HFF-Myc (cell line): ENCODE measurements at regions not wholly inside any gene's neighbourhood (a gene's known extent, or its start where the extent isn't known, plus 50 kb on each side); places are given as distances from the start of the nearest gene placed in this dataset.

Experiments
- DNase-seq: peaks from one replicate; pipeline ENCODE4 v3.0.0-alpha.2; 2011; ENCODE audit warnings: low read depth; ENCODE audit errors: extremely low read depth
- H3K4me3 ChIP-seq: replicated peaks from 2 replicates; pipeline ENCODE4 v1.5.1; 2011; ENCODE audit warnings: low read depth, mild to moderate bottlenecking, control low read depth, low read length
- CTCF ChIP-seq: IDR thresholded peaks from 2 replicates; pipeline ENCODE4 v1.5.1; 2012; ENCODE audit warnings: mild to moderate bottlenecking, low read depth, low read length, control low read depth; ENCODE audit errors: missing control alignments

DNA sequence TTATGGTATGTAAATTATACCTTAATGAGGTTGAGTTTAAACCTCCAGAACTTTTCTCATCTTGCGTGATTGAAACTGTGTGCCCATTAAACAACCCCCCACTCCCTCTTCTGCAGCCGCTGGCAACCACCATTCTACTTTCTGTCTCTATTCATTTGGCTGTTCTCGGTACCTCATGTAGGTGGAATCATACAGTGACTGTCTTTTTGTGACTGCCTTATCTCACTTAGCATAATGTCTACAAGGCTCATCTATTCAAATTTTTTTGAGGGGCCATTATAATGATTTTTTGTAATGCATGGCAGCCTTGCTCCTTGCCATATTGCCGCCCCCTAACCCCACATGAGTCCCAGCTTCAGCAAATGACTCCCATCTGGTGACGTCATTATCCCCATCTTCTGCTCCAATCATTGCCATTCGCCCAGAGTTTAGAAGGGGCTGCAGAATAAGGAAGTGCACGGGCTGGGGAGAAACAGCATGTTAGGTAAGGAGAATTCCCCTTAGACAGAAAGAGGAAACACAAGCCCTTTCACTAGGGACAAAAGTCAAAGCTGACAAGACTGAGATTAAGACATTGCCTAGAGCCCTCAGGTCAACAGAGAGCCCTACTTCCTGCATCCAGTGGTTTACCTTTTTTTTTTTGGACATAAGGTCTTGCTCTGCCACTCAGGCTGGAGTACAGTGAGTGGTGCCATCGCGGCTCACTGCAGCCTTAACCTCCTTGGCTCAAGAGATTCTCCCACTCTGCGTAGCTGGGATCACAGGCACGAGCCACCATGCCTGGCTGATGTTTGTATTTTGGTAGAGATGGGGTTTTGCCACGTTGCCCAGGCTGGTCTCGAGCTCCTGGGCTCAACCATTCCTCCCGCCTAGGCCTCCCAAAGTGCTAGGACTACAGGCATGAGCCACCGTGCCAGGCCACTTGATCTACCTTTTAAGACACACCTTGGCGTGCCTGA, 78.4 kb upstream of the ERRFI1 start:
- TF ChIP-seq CTCF: no peak
- no peak overlapping the region for H3K4me3 ChIP-seq
- no peak for DNase-seq

DNA sequence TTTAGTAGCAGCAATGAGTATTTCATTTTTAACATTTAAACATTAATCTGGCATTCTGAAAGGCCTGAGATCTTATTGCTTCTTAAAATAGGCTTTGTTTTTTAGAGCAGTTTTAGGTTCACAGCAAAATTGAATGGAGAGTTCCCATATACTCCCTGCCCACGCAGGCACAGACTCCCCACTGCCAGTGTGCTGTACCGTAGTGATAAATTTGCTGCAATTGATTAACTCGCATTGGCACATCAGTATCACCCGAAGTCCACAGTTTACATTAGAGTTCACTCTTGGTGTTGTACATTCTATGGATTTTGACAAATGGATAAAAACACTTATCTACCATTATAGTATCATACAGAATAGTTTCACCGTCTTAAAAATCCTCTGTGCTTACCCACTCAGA, 71.8 kb upstream of the ERRFI1 start:
- H3K4me3 ChIP-seq: no peak overlapping the region
- no peak for DNase-seq

DNA sequence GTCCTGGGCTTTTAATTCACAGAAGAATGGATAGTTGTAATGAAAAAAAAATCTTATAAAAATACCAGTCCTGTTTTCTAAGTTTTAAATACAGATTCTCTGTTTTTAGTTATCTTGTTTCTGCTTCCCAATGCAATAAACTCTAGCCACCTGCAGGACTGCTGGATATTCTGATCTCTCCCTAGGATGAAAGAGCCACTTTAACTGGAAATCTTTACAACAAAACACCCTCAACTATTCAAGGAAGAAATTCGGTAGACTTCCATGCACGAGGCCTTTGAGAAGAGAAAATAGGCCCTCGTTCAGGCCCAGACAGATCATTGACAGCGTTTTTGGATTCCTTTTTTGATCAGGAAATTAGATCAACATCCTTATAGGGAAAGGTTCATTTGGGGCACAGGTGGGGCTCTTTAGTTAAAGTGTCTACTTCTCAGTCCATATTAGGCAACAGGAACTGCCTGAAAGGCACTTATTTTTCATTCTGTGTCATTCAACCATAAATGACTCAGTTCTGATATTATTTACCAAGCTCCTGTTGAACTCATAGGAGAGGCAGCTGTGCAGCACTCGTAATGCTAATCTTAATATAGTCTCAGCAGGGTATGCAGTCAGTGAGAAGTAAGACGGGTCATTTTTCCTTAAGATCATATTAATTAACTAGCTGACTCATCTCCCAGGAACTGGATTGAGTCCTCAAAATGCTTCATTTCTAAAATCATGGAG, 71.1 kb upstream of the ERRFI1 start:
- DNase-seq: peak; percentile 88
- TF ChIP-seq CTCF: no peak
- H3K4me3 ChIP-seq: no peak overlapping the region

More for the DNA sequence above, 71.8 kb upstream of the ERRFI1 start:
- TF ChIP-seq CTCF: no peak

GRCh38 chr1:8096105-8097011, 70.2 kb upstream of the ERRFI1 start:
- H3K4me3 ChIP-seq: no peak overlapping the region
- no peak for TF ChIP-seq CTCF
- no peak for DNase-seq

DNA sequence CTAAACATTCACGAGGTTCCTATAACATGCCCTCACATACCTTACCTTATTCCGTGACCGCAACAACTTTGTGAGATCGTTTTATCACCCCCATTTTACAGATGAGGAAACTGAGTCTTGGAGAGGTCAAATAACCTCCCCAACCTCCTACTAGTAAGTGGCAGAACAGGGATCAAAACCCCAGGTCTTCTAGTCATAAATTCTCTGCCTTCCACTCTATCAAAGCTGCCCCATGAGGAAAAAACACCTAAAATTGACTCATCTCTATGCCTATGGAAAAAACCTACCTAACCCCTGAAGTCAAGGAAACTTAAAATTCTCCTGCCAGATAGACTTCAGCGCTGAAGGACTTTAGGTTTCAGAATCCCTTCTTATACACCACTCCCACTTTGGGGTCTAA, 69.5 kb upstream of the ERRFI1 start:
- H3K4me3 ChIP-seq: no peak overlapping the region
- no peak for TF ChIP-seq CTCF
- no peak for DNase-seq

- no peak for TF ChIP-seq CTCF
- DNase-seq: no peak
- H3K4me3 ChIP-seq: no peak overlapping the region
Measured at GRCh38 chr1:8094481-8095241, 68.6 kb upstream of the ERRFI1 start.
